Stimulated activated CD8-positive, alpha-beta memory T cell treated with anti-CD3 and anti-CD28 coated beads, Interleukin-15, amount 100 ng/mL, for 48 hours (primary cell): ENCODE measurements at regions not wholly inside any gene's neighbourhood (a gene's known extent, or its start where the extent isn't known, plus 50 kb on each side); places are given as distances from the start of the nearest gene placed in this dataset.
"Not testable (repeated sequence)": the region's sequence is repeated elsewhere in the genome, so short reads cannot be mapped to it uniquely, and the experiment has no call there.

ENCODE experiments used
- DNase-seq, 2 donors: peaks; one replicate each; pipeline ENCODE4 v3.0.0-alpha.2; 2020; ENCODE audit warnings: low read depth in 2 of 2

GRCh38 chr10:130968511-130968910, 343.0 kb downstream of the TCERG1L start:
- DNase-seq: no peak

DNA sequence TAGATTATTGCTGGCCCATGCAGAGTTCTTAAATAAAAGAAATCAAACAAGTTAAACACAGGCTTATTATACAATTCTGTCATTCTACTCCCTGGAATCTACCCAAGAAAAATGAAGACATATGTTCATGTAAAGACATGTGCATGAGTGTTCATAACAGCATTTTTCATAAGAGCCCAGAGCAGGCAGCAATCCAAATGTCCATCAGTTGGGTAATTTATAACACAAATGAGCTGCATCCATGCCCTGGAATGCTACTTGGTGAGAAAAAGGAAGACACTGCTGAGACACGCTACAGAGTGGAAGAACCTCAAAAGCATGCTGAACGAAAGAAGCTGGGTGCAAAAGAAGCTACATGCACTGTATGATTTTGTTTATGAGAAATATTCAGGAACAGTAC, 342.6 kb downstream of the TCERG1L start:
- no peak for DNase-seq

DNA sequence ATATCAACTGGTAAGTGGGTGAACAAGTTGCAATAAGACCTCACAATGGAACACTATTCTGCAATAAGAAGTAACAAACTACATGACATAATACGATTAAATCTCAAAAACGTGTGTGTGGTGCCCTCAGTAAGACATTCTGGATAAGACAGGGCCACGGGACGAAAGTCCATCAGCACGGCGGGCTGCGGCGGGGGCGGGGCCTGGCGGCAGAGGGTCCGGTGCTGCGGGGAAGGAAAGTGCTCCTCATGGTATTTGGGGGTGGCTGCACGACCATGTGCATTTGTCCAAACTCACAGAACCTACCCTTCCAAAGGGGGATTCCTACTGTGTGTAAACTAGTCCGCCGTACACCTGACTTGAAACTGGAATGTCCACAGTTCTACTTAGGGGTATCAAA, 341.8 kb downstream of the TCERG1L start:
- no peak for DNase-seq

- no peak for DNase-seq
These were observed 341.0 kb downstream of the TCERG1L start for GRCh38 chr10:130970341-130971122.

GRCh38 chr10:130971123-130971435, 340.4 kb downstream of the TCERG1L start:
- DNase-seq: no peak

DNA sequence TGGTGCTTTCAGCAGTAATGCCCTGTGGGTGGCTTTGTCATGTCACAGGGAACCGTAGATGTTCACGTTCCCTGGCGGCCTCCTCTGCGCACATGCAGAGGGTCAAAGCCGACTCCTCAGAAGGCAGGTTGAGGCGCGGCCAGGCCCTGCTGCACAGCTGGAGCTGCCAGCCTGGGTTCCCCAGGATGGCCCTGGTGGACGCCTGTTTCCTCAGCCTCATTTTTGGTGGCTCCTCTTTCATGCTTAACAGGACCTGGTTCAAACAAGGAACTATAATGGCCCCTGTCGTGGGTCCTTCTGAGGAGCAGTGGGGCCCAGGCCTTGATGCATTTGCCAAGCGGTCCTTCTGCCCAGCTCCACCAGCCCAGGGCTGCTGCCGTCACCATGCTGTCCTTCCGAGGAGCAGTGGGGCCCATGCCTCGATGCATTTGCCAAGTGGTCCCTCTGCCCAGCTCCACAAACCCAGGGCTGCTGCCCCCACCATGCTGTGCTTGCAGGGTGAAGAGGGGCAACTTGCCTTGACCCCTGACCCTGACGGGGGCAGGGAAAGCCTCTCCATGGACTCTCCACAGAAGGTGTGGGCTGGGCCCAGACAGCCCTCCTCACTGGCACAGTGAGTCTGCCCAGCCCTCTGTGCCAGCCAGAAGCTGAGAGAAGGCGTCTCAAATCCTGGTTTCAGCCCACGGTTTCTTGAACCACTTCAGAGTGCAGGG, 338.2 kb downstream of the TCERG1L start:
- no peak for DNase-seq

DNA sequence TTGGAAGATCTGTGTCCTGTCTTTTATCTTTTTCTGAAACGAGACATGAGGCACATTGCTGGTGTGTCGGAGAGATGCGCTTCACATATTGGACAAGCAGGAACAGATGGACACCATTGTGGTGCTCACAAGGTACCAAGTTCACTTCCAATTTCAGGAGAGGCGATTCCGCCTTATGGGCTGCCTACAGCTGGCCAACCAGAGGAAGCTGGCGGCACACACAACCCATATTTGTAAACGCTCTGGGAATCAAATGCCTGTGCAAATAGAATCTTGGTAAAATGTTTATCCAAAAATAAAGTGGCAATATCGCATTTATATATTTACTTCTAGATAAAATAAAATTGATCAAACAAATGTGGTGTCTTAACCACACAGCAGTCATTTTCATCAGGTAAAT, 337.4 kb downstream of the TCERG1L start:
- no peak for DNase-seq

DNA sequence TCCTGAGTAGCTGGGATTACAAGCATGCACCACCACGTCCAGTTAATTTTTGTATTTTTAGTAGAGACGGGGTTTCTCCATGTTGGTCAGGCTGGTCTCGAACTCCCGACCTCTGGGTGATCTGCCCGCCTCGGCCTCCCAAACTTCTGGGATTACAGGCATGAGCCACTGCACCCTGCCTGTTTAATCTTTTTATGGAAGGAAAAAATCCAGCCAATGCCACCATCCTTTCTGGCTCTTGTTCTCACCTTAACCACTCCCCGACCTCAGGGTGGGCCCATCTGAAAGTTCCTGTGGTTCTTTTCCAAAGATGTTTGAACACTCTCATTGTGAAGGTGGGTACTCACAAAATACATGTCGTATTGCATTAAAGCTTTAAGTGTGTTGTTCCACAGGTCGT, 336.2 kb downstream of the TCERG1L start:
- not testable (repeated sequence) for DNase-seq

- DNase-seq: no peak
These were observed 328.7 kb downstream of the TCERG1L start for GRCh38 chr10:130982802-130983201.

- DNase-seq: no peak
These were observed 327.8 kb downstream of the TCERG1L start for GRCh38 chr10:130983749-130984148.

DNA sequence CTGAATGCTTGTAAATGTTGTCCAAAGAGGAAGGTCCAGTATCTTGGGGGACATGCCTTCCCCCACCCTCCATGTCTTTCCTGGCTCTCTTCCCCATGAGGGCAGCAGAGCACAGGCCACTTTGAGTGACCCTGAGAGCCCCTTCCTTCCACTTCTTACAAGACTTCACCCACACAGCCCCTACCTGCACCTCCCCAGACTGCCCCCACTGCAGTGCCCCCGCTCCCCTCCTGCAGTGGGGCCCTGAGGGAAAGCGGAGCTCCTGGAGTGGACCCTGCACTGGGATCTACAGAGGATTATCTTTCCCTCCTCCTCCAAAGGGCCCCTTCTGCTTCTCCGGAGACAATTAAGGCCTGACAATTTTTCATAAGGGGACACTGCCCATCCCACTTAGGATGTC, 326.8 kb downstream of the TCERG1L start:
- no peak for DNase-seq

DNA sequence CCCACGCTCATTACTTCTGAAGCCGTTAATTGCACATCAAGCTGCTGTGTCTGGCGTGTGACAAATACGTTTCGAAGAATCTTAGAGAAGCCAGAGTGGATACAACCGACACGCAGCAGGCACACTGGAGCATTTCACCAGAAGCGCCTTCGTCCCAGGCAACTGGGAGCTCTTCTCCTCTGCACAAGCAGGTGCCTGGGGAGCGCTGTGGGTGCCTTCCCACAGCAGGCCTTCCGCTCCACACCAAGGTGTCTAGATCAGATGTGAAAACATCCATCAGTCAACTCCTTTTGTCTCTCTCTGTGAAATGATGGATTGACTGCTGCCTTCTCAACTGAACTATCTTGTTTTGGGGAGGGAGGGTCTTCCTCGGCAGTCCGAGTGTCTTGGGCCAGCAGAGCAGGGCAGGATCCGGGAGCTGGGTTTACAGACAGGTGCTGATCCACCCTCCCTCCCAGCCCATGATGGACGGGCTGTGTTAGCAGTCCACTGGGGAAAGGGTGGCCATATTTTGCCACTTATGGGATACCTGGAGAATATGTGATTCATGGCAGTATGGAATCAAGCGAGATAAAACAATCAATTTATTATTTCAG, 326.3 kb downstream of the TCERG1L start:
- DNase-seq: no peak

DNA sequence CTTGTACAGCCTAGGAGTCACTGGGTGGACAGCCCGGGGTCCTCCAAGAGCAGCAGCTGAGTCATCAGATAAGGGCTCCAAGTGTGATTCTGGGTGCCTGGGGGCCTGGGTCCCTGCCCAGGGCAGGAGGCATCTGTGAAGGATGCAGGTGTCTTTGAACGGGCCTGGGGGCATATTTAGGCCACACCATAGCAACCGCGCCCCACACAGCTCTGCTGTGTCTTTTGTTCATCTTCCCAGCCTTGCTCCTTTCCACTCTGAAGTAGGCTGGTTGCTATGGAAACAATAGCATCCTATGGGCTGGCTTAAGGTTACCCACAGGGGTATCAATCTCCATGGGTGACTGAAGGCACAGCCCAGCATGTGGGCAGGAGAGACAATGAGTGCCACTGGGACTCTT, 324.7 kb downstream of the TCERG1L start:
- no peak for DNase-seq

GRCh38 chr10:130987401-130987800, 324.1 kb downstream of the TCERG1L start:
- no peak for DNase-seq

GRCh38 chr10:130989670-130990232, 321.8 kb downstream of the TCERG1L start:
- no peak for DNase-seq

GRCh38 chr10:130990486-130990885, 321.0 kb downstream of the TCERG1L start:
- DNase-seq: no peak

DNA sequence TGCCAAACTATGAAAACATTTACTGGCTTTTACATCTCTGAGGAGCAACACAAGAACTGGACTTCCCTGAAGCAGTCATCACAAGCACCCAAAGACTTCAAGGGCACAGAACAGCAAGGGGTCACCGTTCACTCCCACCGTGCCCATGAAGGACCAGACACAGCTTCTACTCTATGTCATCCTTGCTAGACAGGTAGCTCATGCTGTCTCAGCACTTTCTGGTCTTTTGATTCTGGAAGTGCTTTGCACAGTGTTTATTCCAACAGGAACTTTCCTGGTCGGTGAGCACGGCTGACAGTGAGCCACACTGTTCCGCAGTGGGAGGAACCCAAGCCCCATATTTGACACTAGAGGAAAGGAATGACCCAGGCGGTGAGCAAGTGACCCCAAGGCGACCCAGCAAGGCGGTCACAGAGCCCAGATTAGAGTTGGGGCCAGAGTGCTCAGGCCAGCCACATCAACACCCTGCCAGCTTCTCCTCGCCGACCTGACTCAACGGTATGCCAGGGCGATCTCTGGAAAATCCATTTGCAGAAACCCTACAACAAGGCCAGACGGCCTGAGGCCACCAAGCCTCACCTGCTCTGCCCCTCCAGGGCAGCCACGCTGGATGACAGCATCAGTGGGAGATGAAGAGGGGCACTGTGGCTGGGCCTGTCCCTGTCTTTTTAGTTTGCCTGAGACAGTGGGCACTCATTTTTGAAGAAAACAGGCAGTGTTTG, 318.6 kb downstream of the TCERG1L start:
- no peak for DNase-seq

DNA sequence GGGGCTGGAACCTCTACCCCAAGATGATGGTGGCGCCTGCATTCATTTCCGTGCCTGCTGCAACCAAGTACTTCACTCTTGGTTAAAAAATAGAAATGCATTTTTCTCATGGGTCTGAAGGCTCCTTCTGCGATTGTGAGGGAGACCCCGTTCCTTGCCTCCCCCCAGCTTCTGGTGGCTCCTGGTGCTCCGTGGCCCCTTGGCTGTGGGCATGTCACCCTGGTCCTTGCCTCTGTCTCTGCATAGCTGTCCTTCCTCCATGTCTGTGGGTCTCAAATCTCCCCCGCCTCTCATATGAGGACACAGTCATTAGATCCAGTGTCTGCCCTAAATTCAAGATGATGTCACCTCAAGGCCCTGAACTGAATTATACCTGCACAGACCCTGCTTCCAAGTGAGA, 317.9 kb downstream of the TCERG1L start:
- no peak for DNase-seq

DNA sequence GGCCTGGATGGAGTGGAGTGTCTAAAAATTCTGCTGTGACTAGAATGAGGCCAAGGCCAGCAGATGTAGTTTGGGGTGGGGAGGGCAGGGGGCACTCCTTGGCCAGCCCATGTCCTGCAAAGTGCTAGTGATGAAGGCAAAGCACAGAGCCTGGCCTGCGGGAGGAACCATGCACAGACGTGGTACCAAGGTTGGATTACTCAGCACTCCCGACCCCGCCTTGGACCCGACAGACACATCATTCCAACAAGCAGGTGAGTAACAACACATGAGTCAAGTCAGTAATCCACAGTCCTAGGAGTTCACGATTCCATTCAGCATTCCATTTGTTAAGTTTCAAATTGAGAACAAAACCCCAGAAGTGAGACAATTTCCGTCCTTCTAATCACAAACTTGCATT, 317.3 kb downstream of the TCERG1L start:
- no peak for DNase-seq

DNA sequence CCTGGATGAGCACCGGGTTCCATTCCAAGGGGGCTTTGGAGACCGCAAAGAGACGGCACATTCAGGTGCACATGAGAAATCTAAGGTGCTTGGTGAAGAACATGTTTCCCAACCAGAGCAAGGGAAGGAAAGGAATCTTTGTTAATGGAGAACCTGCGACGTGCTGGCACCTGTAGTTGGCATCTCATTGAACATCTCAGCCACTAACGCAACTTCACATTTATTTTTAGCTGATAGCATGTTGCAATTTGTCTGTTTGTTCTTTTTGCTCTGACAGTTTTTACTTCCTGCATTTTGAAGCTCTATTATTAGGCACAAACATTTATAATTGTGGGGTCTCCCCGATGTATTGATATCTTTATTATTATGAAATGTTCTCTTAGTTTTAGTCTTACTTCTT, 316.7 kb downstream of the TCERG1L start:
- no peak for DNase-seq

- DNase-seq: no peak
These were observed 314.1 kb downstream of the TCERG1L start for GRCh38 chr10:130997267-130998045.
